EH (cell line): ENCODE measurements at regions not wholly inside any gene's neighbourhood (a gene's known extent, or its start where the extent isn't known, plus 50 kb on each side); places are given as distances from the start of the nearest gene placed in this dataset.
A peak's percentile ranks its signal among the peaks of the same experiment; 100 is the strongest.

Source experiments
- DNase-seq: peaks from one replicate; pipeline ENCODE4 v3.0.0-alpha.2; 2015; ENCODE audit warnings: low read depth

- no peak for DNase-seq
These were observed 282.6 kb downstream of the TPBG start for GRCh38 chr6:82646231-82646615.

GRCh38 chr6:82651845-82652335 is 288.3 kb downstream of the TPBG start:
- DNase-seq = no peak

- no peak for DNase-seq
These were observed 315.6 kb downstream of the TPBG start for GRCh38 chr6:82679232-82679631.

GRCh38 chr6:82680192-82680591 is 316.6 kb downstream of the TPBG start:
- no peak for DNase-seq

- peak; percentile 3 for DNase-seq
These were observed 317.6 kb downstream of the TPBG start for GRCh38 chr6:82681119-82681714.

- DNase-seq = no peak
These were observed 323.1 kb downstream of the TPBG start for GRCh38 chr6:82686719-82687118.

GRCh38 chr6:82687855-82688254 is 324.2 kb downstream of the TPBG start:
- DNase-seq = peak; percentile 2

- DNase-seq = no peak
These were observed 326.7 kb downstream of the TPBG start for GRCh38 chr6:82690283-82690682.

GRCh38 chr6:82691997-82692396 is 328.4 kb downstream of the TPBG start:
- no peak for DNase-seq

GRCh38 chr6:82693094-82693493 is 329.5 kb downstream of the TPBG start:
- DNase-seq = no peak

GRCh38 chr6:82701341-82701740 is 337.7 kb downstream of the TPBG start:
- no peak for DNase-seq

- no peak for DNase-seq
These were observed 339.0 kb downstream of the TPBG start for GRCh38 chr6:82702574-82702973.

GRCh38 chr6:82703230-82703629 is 339.6 kb downstream of the TPBG start:
- no peak for DNase-seq

- no peak for DNase-seq
These were observed 340.4 kb downstream of the TPBG start for GRCh38 chr6:82704045-82704444.

GRCh38 chr6:82705579-82705978 is 342.0 kb downstream of the TPBG start:
- no peak for DNase-seq

GRCh38 chr6:82711105-82711827 is 347.6 kb downstream of the TPBG start:
- DNase-seq = peak; percentile 9

GRCh38 chr6:82711971-82712370 is 348.4 kb downstream of the TPBG start:
- DNase-seq = peak; percentile 66

GRCh38 chr6:82712389-82712788 is 348.8 kb downstream of the TPBG start:
- no peak for DNase-seq

GRCh38 chr6:82712826-82713225 is 349.2 kb downstream of the TPBG start:
- DNase-seq = peak; percentile 4

GRCh38 chr6:82720992-82721391 is 344.6 kb downstream of the UBE3D start:
- peak; percentile 18 for DNase-seq

- no peak for DNase-seq
These were observed 329.9 kb downstream of the UBE3D start for GRCh38 chr6:82735790-82736189.

- no peak for DNase-seq
These were observed 327.7 kb downstream of the UBE3D start for GRCh38 chr6:82737965-82738364.

- DNase-seq = no peak
These were observed 326.9 kb downstream of the UBE3D start for GRCh38 chr6:82738773-82739172.

GRCh38 chr6:82739303-82739702 is 326.3 kb downstream of the UBE3D start:
- DNase-seq = no peak
